Memory B cell (primary cell): ENCODE measurements at regions not wholly inside any gene's neighbourhood (a gene's known extent, or its start where the extent isn't known, plus 50 kb on each side); places are given as distances from the start of the nearest gene placed in this dataset.

ENCODE experiments used
- ATAC-seq: fragments of 150-1000 bp; cut with Tn5 transposase; 2 replicates; pipeline ENCODE4 v1.10.0; 2021; ENCODE audit warnings: low read depth, mild to moderate bottlenecking, moderate library complexity
- DNase-seq, 2 donors: peaks; one replicate each; pipeline ENCODE4 v3.0.0; 2022; ENCODE audit warnings: low spot score in 2 of 2
- H3K27ac Mint-ChIP-seq: one replicate; pipeline ENCODE4 v1.8.0; 2022; ENCODE audit warnings: mild to moderate bottlenecking, moderate library complexity, mixed read lengths
- H3K27me3 Mint-ChIP-seq: one replicate; pipeline ENCODE4 v1.8.0; 2022; ENCODE audit warnings: mixed read lengths
- H3K36me3 Mint-ChIP-seq: one replicate; pipeline ENCODE4 v1.8.0; 2022; ENCODE audit warnings: mild to moderate bottlenecking, mixed read lengths
- H3K4me1 Mint-ChIP-seq: one replicate; pipeline ENCODE4 v1.8.0; 2022; ENCODE audit warnings: mixed read lengths
- H3K4me3 Mint-ChIP-seq: one replicate; pipeline ENCODE4 v1.8.0; 2022; ENCODE audit warnings: mild to moderate bottlenecking, moderate library complexity, mixed read lengths
- H3K9me3 Mint-ChIP-seq: one replicate; pipeline ENCODE4 v1.8.0; 2022; ENCODE audit warnings: mixed read lengths

- Mint-ChIP-seq H3K9me3 (peaks cover 9% of the 10 kb centered on the region), H3K4me3 (no peak overlapping the region), H3K27ac (no peak overlapping the region), H3K36me3 (no peaks in the 10 kb centered on the region), H3K27me3 (no peaks in the 10 kb centered on the region), H3K4me1 (no peaks in the 10 kb centered on the region)
- ATAC-seq = no peak
- no peak for DNase-seq
These were observed 65.7 kb downstream of the SLITRK5 start for GRCh38 chr13:87736849-87737385.

GRCh38 chr13:87754097-87754496 lies 82.9 kb downstream of the SLITRK5 start:
- H3K27me3 Mint-ChIP-seq = no peaks in the 10 kb centered on the region
- H3K4me1 Mint-ChIP-seq = no peaks in the 10 kb centered on the region
- peaks cover 5% of the 10 kb centered on the region for H3K9me3 Mint-ChIP-seq
- no peak overlapping the region for H3K27ac Mint-ChIP-seq
- no peak for ATAC-seq
- DNase-seq = no peak
- H3K4me3 Mint-ChIP-seq = no peak overlapping the region
- H3K36me3 Mint-ChIP-seq = no peaks in the 10 kb centered on the region

GRCh38 chr13:87769445-87769844 lies 98.3 kb downstream of the SLITRK5 start:
- ATAC-seq (no peak), DNase-seq (no peak)
- no peaks in the 10 kb centered on the region for H3K36me3 Mint-ChIP-seq
- no peaks in the 10 kb centered on the region for H3K27me3 Mint-ChIP-seq
- peaks cover 4% of the 10 kb centered on the region for H3K9me3 Mint-ChIP-seq
- no peak overlapping the region for H3K4me3 Mint-ChIP-seq
- no peaks in the 10 kb centered on the region for H3K4me1 Mint-ChIP-seq
- H3K27ac Mint-ChIP-seq = no peak overlapping the region

- Mint-ChIP-seq H3K36me3 (no peaks in the 10 kb centered on the region), H3K27ac (no peak overlapping the region), H3K9me3 (peaks cover 7% of the 10 kb centered on the region), H3K27me3 (no peaks in the 10 kb centered on the region), H3K4me1 (no peaks in the 10 kb centered on the region), H3K4me3 (no peak overlapping the region)
- no peak for ATAC-seq
- DNase-seq = no peak
These were observed 106.2 kb downstream of the SLITRK5 start for GRCh38 chr13:87777387-87777786.

- ATAC-seq = no peak
- Mint-ChIP-seq H3K27me3 (no peaks in the 10 kb centered on the region), H3K27ac (no peak overlapping the region), H3K9me3 (peaks cover 7% of the 10 kb centered on the region), H3K36me3 (no peaks in the 10 kb centered on the region), H3K4me3 (no peak overlapping the region), H3K4me1 (no peaks in the 10 kb centered on the region)
- DNase-seq = no peak
These were observed 107.0 kb downstream of the SLITRK5 start for GRCh38 chr13:87778128-87778527.

GRCh38 chr13:87779426-87779825 lies 108.3 kb downstream of the SLITRK5 start:
- ATAC-seq (no peak), DNase-seq (no peak)
- Mint-ChIP-seq H3K27me3 (no peaks in the 10 kb centered on the region), H3K4me3 (no peak overlapping the region), H3K36me3 (no peaks in the 10 kb centered on the region), H3K27ac (no peak overlapping the region), H3K9me3 (peaks cover 6% of the 10 kb centered on the region), H3K4me1 (no peaks in the 10 kb centered on the region)

- Mint-ChIP-seq H3K4me1 (no peaks in the 10 kb centered on the region), H3K27me3 (no peaks in the 10 kb centered on the region), H3K4me3 (no peak overlapping the region), H3K36me3 (no peaks in the 10 kb centered on the region), H3K27ac (no peak overlapping the region), H3K9me3 (peaks cover 3% of the 10 kb centered on the region)
- no peak for DNase-seq
- ATAC-seq = no peak
These were observed 112.2 kb downstream of the SLITRK5 start for GRCh38 chr13:87783366-87783765.

GRCh38 chr13:87788363-87788762 lies 117.2 kb downstream of the SLITRK5 start:
- H3K4me3 Mint-ChIP-seq = no peak overlapping the region
- peaks cover 3% of the 10 kb centered on the region for H3K9me3 Mint-ChIP-seq
- no peaks in the 10 kb centered on the region for H3K4me1 Mint-ChIP-seq
- ATAC-seq (no peak), DNase-seq (no peak)
- H3K27me3 Mint-ChIP-seq = no peaks in the 10 kb centered on the region
- H3K27ac Mint-ChIP-seq = no peak overlapping the region
- no peaks in the 10 kb centered on the region for H3K36me3 Mint-ChIP-seq

- Mint-ChIP-seq H3K27me3 (no peaks in the 10 kb centered on the region), H3K36me3 (no peaks in the 10 kb centered on the region), H3K27ac (no peak overlapping the region), H3K4me3 (no peak overlapping the region), H3K4me1 (no peaks in the 10 kb centered on the region), H3K9me3 (peaks cover 7% of the 10 kb centered on the region)
- no peak for DNase-seq
- no peak for ATAC-seq
These were observed 121.7 kb downstream of the SLITRK5 start for GRCh38 chr13:87792878-87793277.

- no peaks in the 10 kb centered on the region for H3K27me3 Mint-ChIP-seq
- no peaks in the 10 kb centered on the region for H3K4me1 Mint-ChIP-seq
- no peak overlapping the region for H3K4me3 Mint-ChIP-seq
- no peak overlapping the region for H3K27ac Mint-ChIP-seq
- no peak for ATAC-seq
- DNase-seq = no peak
- H3K36me3 Mint-ChIP-seq = no peaks in the 10 kb centered on the region
- peaks cover 9% of the 10 kb centered on the region for H3K9me3 Mint-ChIP-seq
These were observed 127.4 kb downstream of the SLITRK5 start for GRCh38 chr13:87798536-87798935.

GRCh38 chr13:87810391-87810801 lies 139.2 kb downstream of the SLITRK5 start:
- DNase-seq = no peak
- Mint-ChIP-seq H3K27me3 (no peaks in the 10 kb centered on the region), H3K9me3 (peaks cover 5% of the 10 kb centered on the region), H3K4me3 (no peak overlapping the region), H3K27ac (no peak overlapping the region), H3K36me3 (no peaks in the 10 kb centered on the region), H3K4me1 (no peaks in the 10 kb centered on the region)
- no peak for ATAC-seq

- Mint-ChIP-seq H3K27ac (no peak overlapping the region), H3K36me3 (no peaks in the 10 kb centered on the region), H3K4me3 (no peak overlapping the region), H3K9me3 (peaks cover 5% of the 10 kb centered on the region), H3K4me1 (no peaks in the 10 kb centered on the region), H3K27me3 (no peaks in the 10 kb centered on the region)
- DNase-seq (no peak), ATAC-seq (no peak)
These were observed 139.8 kb downstream of the SLITRK5 start for GRCh38 chr13:87810920-87811344.

GRCh38 chr13:87814403-87814802 lies 143.2 kb downstream of the SLITRK5 start:
- Mint-ChIP-seq H3K36me3 (no peaks in the 10 kb centered on the region), H3K4me3 (no peak overlapping the region), H3K4me1 (no peaks in the 10 kb centered on the region), H3K9me3 (peaks cover 5% of the 10 kb centered on the region), H3K27ac (no peak overlapping the region), H3K27me3 (no peaks in the 10 kb centered on the region)
- no peak for ATAC-seq
- no peak for DNase-seq

GRCh38 chr13:87820241-87820640 lies 149.1 kb downstream of the SLITRK5 start:
- no peak overlapping the region for H3K27ac Mint-ChIP-seq
- ATAC-seq (no peak), DNase-seq (no peak)
- H3K4me3 Mint-ChIP-seq = no peak overlapping the region
- H3K9me3 Mint-ChIP-seq = peaks cover 4% of the 10 kb centered on the region
- H3K4me1 Mint-ChIP-seq = no peaks in the 10 kb centered on the region
- no peaks in the 10 kb centered on the region for H3K27me3 Mint-ChIP-seq
- no peaks in the 10 kb centered on the region for H3K36me3 Mint-ChIP-seq

GRCh38 chr13:87821512-87821911 lies 150.3 kb downstream of the SLITRK5 start:
- Mint-ChIP-seq H3K9me3 (peaks cover 4% of the 10 kb centered on the region), H3K27ac (no peak overlapping the region), H3K27me3 (no peaks in the 10 kb centered on the region), H3K36me3 (no peaks in the 10 kb centered on the region), H3K4me3 (no peak overlapping the region), H3K4me1 (no peaks in the 10 kb centered on the region)
- no peak for DNase-seq
- ATAC-seq = no peak
